Upper lobe of left lung (tissue), 6 donors: ENCODE measurements at regions not wholly inside any gene's neighbourhood (a gene's known extent, or its start where the extent isn't known, plus 50 kb on each side); places are given as distances from the start of the nearest gene placed in this dataset.

Source experiments
- ATAC-seq, 2 donors: fragments of 200-7000 bp; cut with Tn5 transposase; one replicate each; pipeline ENCODE4 v1.9.1; 2022; ENCODE audit warnings: mild to moderate bottlenecking in 2 of 2, moderate library complexity in 2 of 2; ENCODE audit not compliant: low FRiP score in 2 of 2
- DNase-seq, 2 donors: peaks; one replicate each; pipeline ENCODE4 v3.0.0-alpha.2; 2019 to 2020
- H3K27ac ChIP-seq, 4 donors: fragments of 200-600 bp; sonication (generic); one replicate each; pipeline ENCODE4 v1.5.1; 2016 to 2019
- H3K27me3 ChIP-seq, 4 donors: fragments of 200-600 bp; sonication (generic); one replicate each; pipeline ENCODE4 v1.5.1; 2017 to 2019
- H3K36me3 ChIP-seq, 4 donors: fragments of 200-600 bp; sonication (generic); one replicate each; pipeline ENCODE4 v1.5.1; 2016 to 2019
- H3K4me1 ChIP-seq, 4 donors: fragments of 200-600 bp; sonication (generic); one replicate each; pipeline ENCODE4 v1.5.1; 2018 to 2019
- H3K4me3 ChIP-seq, 4 donors: fragments of 200-600 bp; sonication (generic); one replicate each; pipeline ENCODE4 v1.5.1; 2017 to 2019; ENCODE audit warnings: mild to moderate bottlenecking in 2 of 4, moderate library complexity in 1 of 4
- H3K9me3 ChIP-seq, 4 donors: fragments of 200-600 bp; sonication (generic); one replicate each; pipeline ENCODE4 v1.5.1; 2018 to 2019
- CTCF ChIP-seq, 6 experiments: fragments of 450-650 bp in 4 of 6; fragments of 200-600 bp in 2 of 6; sonication (generic) in 2 of 6; IDR thresholded peaks; one replicate each; pipeline ENCODE4 v1.5.1; 2016 to 2019; ENCODE audit warnings: antibody characterized with exemption in 6 of 6
- EP300 ChIP-seq, 4 donors: sonication (generic); formaldehyde crosslinking; IDR thresholded peaks; one replicate each; pipeline ENCODE4 v1.5.1; 2017; ENCODE audit warnings: antibody characterized with exemption in 4 of 4, control low read depth in 2 of 4
- POLR2A ChIP-seq, 4 donors: fragments of 450-650 bp; IDR thresholded peaks; one replicate each; pipeline ENCODE4 v1.5.1; 2016 to 2017; ENCODE audit warnings: antibody characterized with exemption in 4 of 4, mild to moderate bottlenecking in 2 of 4
- POLR2AphosphoS5 ChIP-seq, 2 donors: sonication (generic); formaldehyde crosslinking; IDR thresholded peaks; one replicate each; pipeline ENCODE4 v1.5.1; 2017; ENCODE audit warnings: antibody characterized with exemption in 2 of 2
- WGBS, 2 donors: methylation state at CpG; one replicate each; pipeline ENCODE4 v1.1.5; 2017 to 2018; 5-methylcytosine and 5-hydroxymethylcytosine counted together
- donor health status: DM: no; HTN: no; CAD: no; lungs with moderate emphysema.
- donor health status: DM: no; HTN: yes; CAD: no; lungs with severe emphysema.

DNA sequence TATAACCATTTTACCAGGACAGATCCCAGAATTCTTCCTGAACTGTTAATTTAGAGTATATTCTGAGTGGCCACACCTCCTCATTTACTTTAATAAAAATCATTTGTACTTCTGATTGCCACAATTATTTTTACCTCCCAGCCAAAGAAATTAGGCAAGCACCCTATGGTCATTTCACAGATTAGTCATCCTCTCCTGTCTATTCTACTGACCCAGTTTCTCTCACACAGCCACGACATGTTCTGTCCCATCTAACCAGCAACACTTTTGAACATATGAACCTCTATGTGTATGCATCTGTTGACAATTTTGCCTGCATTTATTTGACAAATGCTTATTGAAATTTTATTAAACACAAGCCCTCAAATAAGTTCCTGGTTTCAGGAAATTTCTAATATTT is 202.6 kb upstream of the STXBP5 start:
- no peak for TF ChIP-seq CTCF (IDR thresholded peaks at IDR 0.05)
- TF ChIP-seq POLR2AphosphoS5 (IDR thresholded peaks at IDR 0.05), result no peak
- TF ChIP-seq EP300 (IDR thresholded peaks at IDR 0.05), result no peak
- TF ChIP-seq POLR2A (IDR thresholded peaks at IDR 0.05), result no peak
- Histone ChIP-seq H3K36me3 (no peaks in the 10 kb centered on the region), H3K27me3 (no peaks in the 10 kb centered on the region), H3K4me1 (no peaks in the 10 kb centered on the region), H3K9me3 (no peaks in the 10 kb centered on the region), H3K4me3 (no peak overlapping the region), H3K27ac (no peak overlapping the region)
- WGBS, 2 donors, result 58 to 77% methylated on average over 1 of the region's 1 CpG
- no peak for DNase-seq
- no peak for ATAC-seq

- TF ChIP-seq POLR2A (IDR thresholded peaks at IDR 0.05) (no peak), CTCF (IDR thresholded peaks at IDR 0.05) (no peak), POLR2AphosphoS5 (IDR thresholded peaks at IDR 0.05) (no peak), EP300 (IDR thresholded peaks at IDR 0.05) (no peak)
Observed at GRCh38 chr6:147003186-147003585, 201.0 kb upstream of the STXBP5 start.

GRCh38 chr6:147005499-147005898 is 198.7 kb upstream of the STXBP5 start:
- H3K4me1 ChIP-seq, result no peaks in the 10 kb centered on the region
- H3K27ac ChIP-seq, result no peak overlapping the region
- no peaks in the 10 kb centered on the region for H3K9me3 ChIP-seq
- no peaks in the 10 kb centered on the region for H3K36me3 ChIP-seq
- no peak for DNase-seq
- TF ChIP-seq POLR2AphosphoS5 (IDR thresholded peaks at IDR 0.05) (no peak), EP300 (IDR thresholded peaks at IDR 0.05) (no peak), CTCF (IDR thresholded peaks at IDR 0.05) (no peak), POLR2A (IDR thresholded peaks at IDR 0.05) (no peak)
- no peaks in the 10 kb centered on the region for H3K27me3 ChIP-seq
- H3K4me3 ChIP-seq, result no peak overlapping the region
- ATAC-seq, result no peak

More at GRCh38 chr6:147003186-147003585, 201.0 kb upstream of the STXBP5 start:
- Histone ChIP-seq H3K27me3 (no peaks in the 10 kb centered on the region), H3K4me1 (no peaks in the 10 kb centered on the region), H3K27ac (no peak overlapping the region), H3K4me3 (no peak overlapping the region), H3K9me3 (no peaks in the 10 kb centered on the region), H3K36me3 (no peaks in the 10 kb centered on the region)
- no peak for DNase-seq
- no peak for ATAC-seq

- no peak overlapping the region for H3K27ac ChIP-seq
- H3K36me3 ChIP-seq, result no peaks in the 10 kb centered on the region
- DNase-seq (no peak), ATAC-seq (no peak)
- TF ChIP-seq EP300 (IDR thresholded peaks at IDR 0.05) (no peak), POLR2AphosphoS5 (IDR thresholded peaks at IDR 0.05) (no peak), POLR2A (IDR thresholded peaks at IDR 0.05) (no peak), CTCF (IDR thresholded peaks at IDR 0.05) (no peak)
- no peak overlapping the region for H3K4me3 ChIP-seq
- H3K4me1 ChIP-seq, result no peaks in the 10 kb centered on the region
- H3K9me3 ChIP-seq, result no peaks in the 10 kb centered on the region
- no peaks in the 10 kb centered on the region for H3K27me3 ChIP-seq
Observed at GRCh38 chr6:147007441-147007840, 196.8 kb upstream of the STXBP5 start.

GRCh38 chr6:147009358-147009757 is 194.9 kb upstream of the STXBP5 start:
- Histone ChIP-seq H3K27ac (no peak overlapping the region), H3K27me3 (no peaks in the 10 kb centered on the region), H3K9me3 (no peaks in the 10 kb centered on the region), H3K36me3 (no peaks in the 10 kb centered on the region), H3K4me1 (no peaks in the 10 kb centered on the region), H3K4me3 (no peak overlapping the region)
- no peak for ATAC-seq
- TF ChIP-seq EP300 (IDR thresholded peaks at IDR 0.05) (no peak), POLR2A (IDR thresholded peaks at IDR 0.05) (no peak), CTCF (IDR thresholded peaks at IDR 0.05) (no peak), POLR2AphosphoS5 (IDR thresholded peaks at IDR 0.05) (no peak)
- WGBS, 2 donors, result 89 to 98% methylated on average over 2 of the region's 2 CpGs
- no peak for DNase-seq
